Liver (tissue), 8 donors: ENCODE measurements at regions not wholly inside any gene's neighbourhood (a gene's known extent, or its start where the extent isn't known, plus 50 kb on each side); places are given as distances from the start of the nearest gene placed in this dataset.

Experiments used
- DNase-seq: peaks from one replicate; pipeline ENCODE4 v3.0.0-alpha.2; 2017; ENCODE audit warnings: low spot score
- H3K27ac ChIP-seq, 2 donors: one replicate each; pipeline ENCODE4 v1.7.0; 2013; ENCODE audit warnings: inconsistent platforms in 2 of 2, low read length in 2 of 2, control low read depth in 1 of 2, low read depth in 1 of 2, mild to moderate bottlenecking in 1 of 2
- H3K27me3 ChIP-seq, 4 donors: one replicate each; pipeline versions ENCODE4 v1.6.1 to v1.7.0; 2013; ENCODE audit warnings: low read length in 3 of 4, inconsistent platforms in 1 of 4, mild to moderate bottlenecking in 1 of 4, moderate library complexity in 1 of 4; ENCODE audit not compliant: control insufficient read depth in 4 of 4, insufficient read depth in 4 of 4
- H3K36me3 ChIP-seq, 4 donors: one replicate each; pipeline versions ENCODE4 v1.6.1 to v1.7.0; 2013; ENCODE audit warnings: low read length in 3 of 4, mild to moderate bottlenecking in 3 of 4, low read depth in 1 of 4, moderate library complexity in 1 of 4; ENCODE audit not compliant: control insufficient read depth in 4 of 4, insufficient read depth in 3 of 4
- H3K4me1 ChIP-seq, 4 donors: one replicate each; pipeline versions ENCODE4 v1.6.1 to v1.7.0; 2013; ENCODE audit warnings: low read length in 3 of 4, mild to moderate bottlenecking in 3 of 4, moderate library complexity in 1 of 4; ENCODE audit not compliant: control insufficient read depth in 4 of 4, insufficient read depth in 4 of 4
- H3K4me3 ChIP-seq, 3 donors: one replicate each; pipeline versions ENCODE4 v1.6.1 to v1.7.0; 2013; ENCODE audit warnings: low read length in 3 of 3, control low read depth in 1 of 3, low read depth in 1 of 3, mild to moderate bottlenecking in 1 of 3
- H3K9ac ChIP-seq, 2 donors: one replicate each; pipeline ENCODE4 v1.7.0; 2013; ENCODE audit warnings: low read length in 2 of 2, mild to moderate bottlenecking in 2 of 2, moderate library complexity in 2 of 2, control low read depth in 1 of 2, low read depth in 1 of 2
- H3K9me3 ChIP-seq, 4 donors: one replicate each; pipeline versions ENCODE4 v1.6.1 to v1.7.0; 2013; ENCODE audit warnings: low read length in 3 of 4; ENCODE audit not compliant: control insufficient read depth in 4 of 4
- EGR1 ChIP-seq, 2 donors: IDR thresholded peaks; 2 replicates each; pipeline ENCODE4 v1.6.1; 2016 to 2018; ENCODE audit warnings: antibody characterized with exemption in 2 of 2, low read depth in 2 of 2
- FOXA1 ChIP-seq: IDR thresholded peaks from 2 replicates; pipeline ENCODE4 v1.6.1; 2016; ENCODE audit warnings: antibody characterized with exemption
- FOXA2 ChIP-seq: IDR thresholded peaks from 2 replicates; pipeline ENCODE4 v1.6.1; 2016; ENCODE audit warnings: antibody characterized with exemption
- GABPA ChIP-seq, 2 donors: IDR thresholded peaks in 1 of 2; conservative IDR thresholded peaks in 1 of 2; 2 replicates each; pipeline ENCODE4 v1.6.1; 2016; ENCODE audit warnings: antibody characterized with exemption in 2 of 2, mild to moderate bottlenecking in 1 of 2, moderate library complexity in 1 of 2
- HNF4A ChIP-seq, 2 donors: conservative IDR thresholded peaks; 2 replicates each; pipeline ENCODE4 v1.6.1; 2016; ENCODE audit warnings: antibody characterized with exemption in 2 of 2, mild to moderate bottlenecking in 2 of 2
- HNF4G ChIP-seq: IDR thresholded peaks from 2 replicates; pipeline ENCODE4 v1.6.1; 2016; ENCODE audit warnings: antibody characterized with exemption
- JUND ChIP-seq, 2 donors: IDR thresholded peaks; 2 replicates each; pipeline ENCODE4 v1.6.1; 2016; ENCODE audit warnings: antibody characterized with exemption in 2 of 2
- NR2F2 ChIP-seq: IDR thresholded peaks from 2 replicates; pipeline ENCODE4 v1.6.1; 2016; ENCODE audit warnings: antibody characterized with exemption
- RAD21 ChIP-seq, 2 donors: IDR thresholded peaks; 2 replicates each; pipeline ENCODE4 v1.6.1; 2016; ENCODE audit warnings: antibody characterized with exemption in 2 of 2, mild to moderate bottlenecking in 2 of 2
- RXRA ChIP-seq, 2 donors: IDR thresholded peaks; 2 replicates each; pipeline ENCODE4 v1.6.1; 2017 to 2018; ENCODE audit warnings: antibody characterized with exemption in 2 of 2, mild to moderate bottlenecking in 1 of 2
- SP1 ChIP-seq: IDR thresholded peaks from 2 replicates; pipeline ENCODE4 v1.6.1; 2018; ENCODE audit warnings: antibody characterized with exemption, mild to moderate bottlenecking
- TAF1 ChIP-seq: conservative IDR thresholded peaks from 2 replicates; pipeline ENCODE4 v1.6.1; 2016; ENCODE audit warnings: antibody characterized with exemption, mild to moderate bottlenecking
- YY1 ChIP-seq: IDR thresholded peaks from 2 replicates; pipeline ENCODE4 v1.6.1; 2016; ENCODE audit warnings: antibody characterized with exemption, mild to moderate bottlenecking
- WGBS: extraction: QIAGEN DNeasy Blood & Tissue Kit; methylation state at CpG from one replicate; pipeline ENCODE4 v1.1.7; 2013; 5-methylcytosine and 5-hydroxymethylcytosine counted together
- TF ChIP-seq, protein P1 (sequence below): IDR thresholded peaks from 2 replicates; pipeline ENCODE4 v1.6.1; 2016; ENCODE audit warnings: antibody characterized with exemption
- TF ChIP-seq, protein P2 (sequence below): IDR thresholded peaks from 2 replicates; pipeline ENCODE4 v1.6.1; 2016; ENCODE audit warnings: antibody characterized with exemption
- TF ChIP-seq, protein P3 (sequence below): IDR thresholded peaks from 2 replicates; pipeline ENCODE4 v1.6.1; 2016; ENCODE audit warnings: antibody characterized with exemption, mild to moderate bottlenecking
- TF ChIP-seq, protein P4 (sequence below): IDR thresholded peaks from 2 replicates; pipeline ENCODE4 v1.6.1; 2016; ENCODE audit warnings: antibody characterized with exemption
- TF ChIP-seq, protein P5 (sequence below): fragments of 150-350 bp; IDR thresholded peaks from 2 replicates; pipeline ENCODE4 v1.5.1; 2017; ENCODE audit warnings: improper control_type of control experiment, low read depth, low read length; ENCODE audit not compliant: missing input control
- donor health status: healthy.
- donor health status: healthy.
- donor health status: healthy.
- donor health status: healthy.
- donor health status: healthy.

DNA sequence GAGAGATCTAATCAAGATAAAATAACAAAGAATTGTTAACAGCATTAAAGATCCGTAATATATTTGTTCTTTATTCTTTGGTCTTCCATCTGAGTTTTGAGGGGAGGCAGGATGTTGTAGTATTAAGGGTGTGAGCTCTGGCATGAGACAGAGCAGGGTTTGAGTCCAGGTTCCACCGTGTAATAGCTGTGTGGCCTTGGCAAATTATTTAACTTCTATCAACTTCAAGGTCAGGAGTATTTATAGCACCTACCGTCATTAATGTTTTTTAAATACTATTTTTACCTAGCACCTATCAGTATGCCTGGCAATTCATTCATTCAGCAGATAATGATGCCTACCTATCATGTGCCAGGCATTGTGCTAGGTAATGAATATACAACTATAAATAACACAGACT is 180.1 kb upstream of the NABP1 start:
- no peaks in the 10 kb centered on the region for H3K4me1 ChIP-seq
- no peaks in the 10 kb centered on the region for H3K9me3 ChIP-seq
- no peak for TF ChIP-seq JUND (IDR thresholded peaks at IDR 0.05)
- TF ChIP-seq, protein P1, sequence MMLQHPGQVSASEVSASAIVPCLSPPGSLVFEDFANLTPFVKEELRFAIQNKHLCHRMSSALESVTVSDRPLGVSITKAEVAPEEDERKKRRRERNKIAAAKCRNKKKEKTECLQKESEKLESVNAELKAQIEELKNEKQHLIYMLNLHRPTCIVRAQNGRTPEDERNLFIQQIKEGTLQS, result no peak
- no peak for TF ChIP-seq TAF1
- TF ChIP-seq, protein P2, sequence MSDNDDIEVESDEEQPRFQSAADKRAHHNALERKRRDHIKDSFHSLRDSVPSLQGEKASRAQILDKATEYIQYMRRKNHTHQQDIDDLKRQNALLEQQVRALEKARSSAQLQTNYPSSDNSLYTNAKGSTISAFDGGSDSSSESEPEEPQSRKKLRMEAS, result no peak
- TF ChIP-seq, protein P3, sequence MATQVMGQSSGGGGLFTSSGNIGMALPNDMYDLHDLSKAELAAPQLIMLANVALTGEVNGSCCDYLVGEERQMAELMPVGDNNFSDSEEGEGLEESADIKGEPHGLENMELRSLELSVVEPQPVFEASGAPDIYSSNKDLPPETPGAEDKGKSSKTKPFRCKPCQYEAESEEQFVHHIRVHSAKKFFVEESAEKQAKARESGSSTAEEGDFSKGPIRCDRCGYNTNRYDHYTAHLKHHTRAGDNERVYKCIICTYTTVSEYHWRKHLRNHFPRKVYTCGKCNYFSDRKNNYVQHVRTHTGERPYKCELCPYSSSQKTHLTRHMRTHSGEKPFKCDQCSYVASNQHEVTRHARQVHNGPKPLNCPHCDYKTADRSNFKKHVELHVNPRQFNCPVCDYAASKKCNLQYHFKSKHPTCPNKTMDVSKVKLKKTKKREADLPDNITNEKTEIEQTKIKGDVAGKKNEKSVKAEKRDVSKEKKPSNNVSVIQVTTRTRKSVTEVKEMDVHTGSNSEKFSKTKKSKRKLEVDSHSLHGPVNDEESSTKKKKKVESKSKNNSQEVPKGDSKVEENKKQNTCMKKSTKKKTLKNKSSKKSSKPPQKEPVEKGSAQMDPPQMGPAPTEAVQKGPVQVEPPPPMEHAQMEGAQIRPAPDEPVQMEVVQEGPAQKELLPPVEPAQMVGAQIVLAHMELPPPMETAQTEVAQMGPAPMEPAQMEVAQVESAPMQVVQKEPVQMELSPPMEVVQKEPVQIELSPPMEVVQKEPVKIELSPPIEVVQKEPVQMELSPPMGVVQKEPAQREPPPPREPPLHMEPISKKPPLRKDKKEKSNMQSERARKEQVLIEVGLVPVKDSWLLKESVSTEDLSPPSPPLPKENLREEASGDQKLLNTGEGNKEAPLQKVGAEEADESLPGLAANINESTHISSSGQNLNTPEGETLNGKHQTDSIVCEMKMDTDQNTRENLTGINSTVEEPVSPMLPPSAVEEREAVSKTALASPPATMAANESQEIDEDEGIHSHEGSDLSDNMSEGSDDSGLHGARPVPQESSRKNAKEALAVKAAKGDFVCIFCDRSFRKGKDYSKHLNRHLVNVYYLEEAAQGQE, result no peak
- TF ChIP-seq, protein P4, sequence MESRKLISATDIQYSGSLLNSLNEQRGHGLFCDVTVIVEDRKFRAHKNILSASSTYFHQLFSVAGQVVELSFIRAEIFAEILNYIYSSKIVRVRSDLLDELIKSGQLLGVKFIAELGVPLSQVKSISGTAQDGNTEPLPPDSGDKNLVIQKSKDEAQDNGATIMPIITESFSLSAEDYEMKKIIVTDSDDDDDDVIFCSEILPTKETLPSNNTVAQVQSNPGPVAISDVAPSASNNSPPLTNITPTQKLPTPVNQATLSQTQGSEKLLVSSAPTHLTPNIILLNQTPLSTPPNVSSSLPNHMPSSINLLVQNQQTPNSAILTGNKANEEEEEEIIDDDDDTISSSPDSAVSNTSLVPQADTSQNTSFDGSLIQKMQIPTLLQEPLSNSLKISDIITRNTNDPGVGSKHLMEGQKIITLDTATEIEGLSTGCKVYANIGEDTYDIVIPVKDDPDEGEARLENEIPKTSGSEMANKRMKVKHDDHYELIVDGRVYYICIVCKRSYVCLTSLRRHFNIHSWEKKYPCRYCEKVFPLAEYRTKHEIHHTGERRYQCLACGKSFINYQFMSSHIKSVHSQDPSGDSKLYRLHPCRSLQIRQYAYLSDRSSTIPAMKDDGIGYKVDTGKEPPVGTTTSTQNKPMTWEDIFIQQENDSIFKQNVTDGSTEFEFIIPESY, result no peak
- no peak for TF ChIP-seq RAD21 (IDR thresholded peaks at IDR 0.05)
- no peak for TF ChIP-seq GABPA (IDR thresholded peaks at IDR 0.05 in 1 of 2, conservative IDR thresholded peaks at IDR 0.05 in 1 of 2)
- TF ChIP-seq NR2F2, result no peak
- TF ChIP-seq RXRA (IDR thresholded peaks at IDR 0.05), result no peak
- TF ChIP-seq FOXA2, result no peak
- TF ChIP-seq FOXA1, result no peak
- TF ChIP-seq HNF4G, result no peak
- no peak for TF ChIP-seq HNF4A (conservative IDR thresholded peaks at IDR 0.05)
- TF ChIP-seq EGR1 (IDR thresholded peaks at IDR 0.05; ENCODE audit: low read depth in 2 of 2), result no peak
- no peak overlapping the region for H3K9ac ChIP-seq
- H3K27me3 ChIP-seq, result no peaks in the 10 kb centered on the region
- no peaks in the 10 kb centered on the region for H3K36me3 ChIP-seq
- DNase-seq, result no peak
- WGBS, result 76% methylated on average over 3 of the region's 3 CpGs
- H3K27ac ChIP-seq, result no peak overlapping the region
- H3K4me3 ChIP-seq, result no peak overlapping the region

DNA sequence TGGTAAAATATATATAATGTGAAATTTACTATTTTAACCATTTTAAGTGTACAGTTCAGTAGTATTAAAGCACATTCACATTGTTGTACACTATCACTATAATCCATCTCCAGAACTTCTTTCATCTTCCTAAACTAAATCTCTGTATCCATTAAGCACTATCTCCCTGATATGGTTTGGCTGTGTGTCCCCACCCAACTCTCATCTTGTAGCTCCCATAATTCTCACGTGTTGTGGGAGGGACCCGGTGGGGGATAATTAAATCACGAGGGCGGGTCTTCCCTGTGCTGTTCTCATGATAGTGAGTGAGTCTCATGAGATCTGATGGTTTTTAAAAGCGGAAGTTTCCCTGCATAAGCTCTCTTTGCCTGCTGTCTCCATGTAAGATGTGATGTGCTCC is 178.9 kb upstream of the NABP1 start:
- Histone ChIP-seq H3K36me3 (no peaks in the 10 kb centered on the region), H3K4me1 (no peaks in the 10 kb centered on the region), H3K9me3 (no peaks in the 10 kb centered on the region), H3K4me3 (no peak overlapping the region), H3K27ac (no peak overlapping the region), H3K9ac (no peak overlapping the region), H3K27me3 (no peaks in the 10 kb centered on the region)
- 89% methylated on average over 5 of the region's 5 CpGs for WGBS
- DNase-seq, result no peak
- TF ChIP-seq, protein P5, sequence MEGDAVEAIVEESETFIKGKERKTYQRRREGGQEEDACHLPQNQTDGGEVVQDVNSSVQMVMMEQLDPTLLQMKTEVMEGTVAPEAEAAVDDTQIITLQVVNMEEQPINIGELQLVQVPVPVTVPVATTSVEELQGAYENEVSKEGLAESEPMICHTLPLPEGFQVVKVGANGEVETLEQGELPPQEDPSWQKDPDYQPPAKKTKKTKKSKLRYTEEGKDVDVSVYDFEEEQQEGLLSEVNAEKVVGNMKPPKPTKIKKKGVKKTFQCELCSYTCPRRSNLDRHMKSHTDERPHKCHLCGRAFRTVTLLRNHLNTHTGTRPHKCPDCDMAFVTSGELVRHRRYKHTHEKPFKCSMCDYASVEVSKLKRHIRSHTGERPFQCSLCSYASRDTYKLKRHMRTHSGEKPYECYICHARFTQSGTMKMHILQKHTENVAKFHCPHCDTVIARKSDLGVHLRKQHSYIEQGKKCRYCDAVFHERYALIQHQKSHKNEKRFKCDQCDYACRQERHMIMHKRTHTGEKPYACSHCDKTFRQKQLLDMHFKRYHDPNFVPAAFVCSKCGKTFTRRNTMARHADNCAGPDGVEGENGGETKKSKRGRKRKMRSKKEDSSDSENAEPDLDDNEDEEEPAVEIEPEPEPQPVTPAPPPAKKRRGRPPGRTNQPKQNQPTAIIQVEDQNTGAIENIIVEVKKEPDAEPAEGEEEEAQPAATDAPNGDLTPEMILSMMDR, result no peak
- TF ChIP-seq, protein P1, result no peak
- no peak for TF ChIP-seq RXRA (IDR thresholded peaks at IDR 0.05)
- TF ChIP-seq YY1, result no peak
- no peak for TF ChIP-seq SP1
- TF ChIP-seq, protein P4, result no peak
- TF ChIP-seq FOXA2, result no peak
- no peak for TF ChIP-seq FOXA1
- TF ChIP-seq TAF1, result no peak
- no peak for TF ChIP-seq GABPA (IDR thresholded peaks at IDR 0.05 in 1 of 2, conservative IDR thresholded peaks at IDR 0.05 in 1 of 2)
- TF ChIP-seq RAD21 (IDR thresholded peaks at IDR 0.05), result no peak
- TF ChIP-seq HNF4G, result no peak
- TF ChIP-seq EGR1 (IDR thresholded peaks at IDR 0.05; ENCODE audit: low read depth in 2 of 2), result no peak
- no peak for TF ChIP-seq JUND (IDR thresholded peaks at IDR 0.05)
- TF ChIP-seq NR2F2, result no peak
- TF ChIP-seq, protein P3, result no peak
